ENCODE measurements at regions not wholly inside any gene's neighbourhood (a gene's known extent, or its start where the extent isn't known, plus 50 kb on each side); places are given as distances from the start of the nearest gene placed in this dataset.
"Not testable (repeated sequence)": the region's sequence is repeated elsewhere in the genome, so short reads cannot be mapped to it uniquely, and the experiment has no call there.

- DNase-seq: no peak
Observed at GRCh38 chr5:17831279-17831678, 197.0 kb downstream of the TAF11L14 start.

GRCh38 chr5:17832949-17833745 is 198.9 kb downstream of the TAF11L14 start:
- no peak for DNase-seq

GRCh38 chr5:17837757-17838156 is 203.5 kb downstream of the TAF11L14 start:
- no peak for DNase-seq

GRCh38 chr5:17838469-17838868 is 204.2 kb downstream of the TAF11L14 start:
- DNase-seq: no peak

GRCh38 chr5:17839848-17840247 is 205.6 kb downstream of the TAF11L14 start:
- DNase-seq: no peak

- DNase-seq: no peak
Observed at GRCh38 chr5:17846496-17846895, 212.2 kb downstream of the TAF11L14 start.

- no peak for DNase-seq
Observed at GRCh38 chr5:17847286-17847685, 213.0 kb downstream of the TAF11L14 start.

GRCh38 chr5:17852111-17852510 is 217.9 kb downstream of the TAF11L14 start:
- DNase-seq: no peak

GRCh38 chr5:17852740-17853139 is 218.5 kb downstream of the TAF11L14 start:
- DNase-seq: no peak

- DNase-seq: no peak
Observed at GRCh38 chr5:17854901-17855300, 220.6 kb downstream of the TAF11L14 start.

GRCh38 chr5:17860660-17861315 is 226.5 kb downstream of the TAF11L14 start:
- no peak for DNase-seq

- not testable (repeated sequence) for DNase-seq
Observed at GRCh38 chr5:17864903-17865302, 230.6 kb downstream of the TAF11L14 start.

- DNase-seq: not testable (repeated sequence)
Observed at GRCh38 chr5:17865966-17866365, 231.7 kb downstream of the TAF11L14 start.

GRCh38 chr5:17872204-17872603 is 237.9 kb downstream of the TAF11L14 start:
- DNase-seq: no peak

- DNase-seq: no peak
Observed at GRCh38 chr5:17878541-17878940, 244.3 kb downstream of the TAF11L14 start.

- DNase-seq: no peak
Observed at GRCh38 chr5:17879276-17879675, 245.0 kb downstream of the TAF11L14 start.

- no peak for DNase-seq
Observed at GRCh38 chr5:17880869-17881268, 246.6 kb downstream of the TAF11L14 start.

- no peak for DNase-seq
Observed at GRCh38 chr5:17882760-17883488, 248.7 kb downstream of the TAF11L14 start.

- no peak for DNase-seq
Observed at GRCh38 chr5:17888155-17888554, 253.9 kb downstream of the TAF11L14 start.

GRCh38 chr5:17890501-17890900 is 256.2 kb downstream of the TAF11L14 start:
- DNase-seq: no peak

- DNase-seq: no peak
Observed at GRCh38 chr5:17891881-17892280, 257.6 kb downstream of the TAF11L14 start.

GRCh38 chr5:17893026-17893635 is 258.9 kb downstream of the TAF11L14 start:
- no peak for DNase-seq
